HL-60 (cell line): ENCODE measurements at regions not wholly inside any gene's neighbourhood (a gene's known extent, or its start where the extent isn't known, plus 50 kb on each side); places are given as distances from the start of the nearest gene placed in this dataset.

Experiments used
- DNase-seq, 2 experiments: peaks; one replicate each; pipeline ENCODE4 v3.0.0-alpha.2; 2010 to 2020; ENCODE audit warnings: low read depth in 1 of 2, low spot score in 1 of 2
- H3K27ac ChIP-seq: fragments of 250-450 bp; sonication (Bioruptor Pico); replicated peaks from 2 replicates; pipeline ENCODE4 v1.5.1; 2020; ENCODE audit warnings: mild to moderate bottlenecking, moderate library complexity
- H3K27me3 ChIP-seq: fragments of 250-450 bp; sonication (Bioruptor Pico); 2 replicates; pipeline ENCODE4 v1.5.1; 2021; ENCODE audit warnings: mild to moderate bottlenecking, moderate library complexity; ENCODE audit not compliant: insufficient read depth, poor library complexity, severe bottlenecking
- H3K4me3 ChIP-seq: replicated peaks from 2 replicates; pipeline ENCODE4 v1.5.1; 2011; ENCODE audit warnings: mild to moderate bottlenecking, control low read depth, low read length; ENCODE audit not compliant: insufficient read depth
- CTCF ChIP-seq: IDR thresholded peaks from one replicate; pipeline ENCODE4 v1.5.1; 2011; ENCODE audit warnings: low read length, control low read depth, inconsistent platforms; ENCODE audit not compliant: insufficient read depth
- GABPA ChIP-seq: IDR thresholded peaks from 2 replicates; pipeline ENCODE4 v1.6.1; 2012; ENCODE audit warnings: low read depth
- POLR2AphosphoS5 ChIP-seq: IDR thresholded peaks from 2 replicates; pipeline ENCODE4 v1.6.1; 2012; ENCODE audit warnings: low read depth
- REST ChIP-seq: IDR thresholded peaks from 2 replicates; pipeline ENCODE4 v1.6.1; 2012; ENCODE audit warnings: low read depth; ENCODE audit not compliant: insufficient replicate concordance
- SPI1 ChIP-seq: IDR thresholded peaks from 2 replicates; pipeline ENCODE4 v1.6.1; 2012; ENCODE audit warnings: low read depth, mild to moderate bottlenecking, borderline replicate concordance

GRCh38 chrX:87805829-87806490 lies 288.4 kb downstream of the KLHL4 start:
- Histone ChIP-seq H3K27ac (no peak overlapping the region), H3K4me3 (no peak overlapping the region), H3K27me3 (no peaks in the 10 kb centered on the region)
- TF ChIP-seq SPI1 = no peak
- TF ChIP-seq GABPA = no peak
- DNase-seq = no peak

- TF ChIP-seq CTCF = no peak
- TF ChIP-seq POLR2AphosphoS5 = no peak
- TF ChIP-seq GABPA = no peak
- no peak for TF ChIP-seq SPI1
- H3K27ac ChIP-seq = no peak overlapping the region
- H3K4me3 ChIP-seq = no peak overlapping the region
- no peaks in the 10 kb centered on the region for H3K27me3 ChIP-seq
- no peak for DNase-seq
Observed at GRCh38 chrX:87808576-87809243, 291.1 kb downstream of the KLHL4 start.

- TF ChIP-seq POLR2AphosphoS5 (no peak), GABPA (no peak), CTCF (no peak), REST (no peak), SPI1 (no peak)
- Histone ChIP-seq H3K4me3 (no peak overlapping the region), H3K27ac (no peak overlapping the region), H3K27me3 (no peaks in the 10 kb centered on the region)
- DNase-seq = no peak
Observed at GRCh38 chrX:87813566-87813965, 296.0 kb downstream of the KLHL4 start.

GRCh38 chrX:87846956-87847355 lies 329.4 kb downstream of the KLHL4 start:
- no peak for DNase-seq
- TF ChIP-seq POLR2AphosphoS5 = no peak
- no peak for TF ChIP-seq REST
- TF ChIP-seq GABPA = no peak
- TF ChIP-seq CTCF = no peak
- no peak for TF ChIP-seq SPI1
- no peak overlapping the region for H3K4me3 ChIP-seq
- H3K27ac ChIP-seq = no peak overlapping the region
- no peaks in the 10 kb centered on the region for H3K27me3 ChIP-seq
